Muscle of arm (tissue), 1 donor: ENCODE measurements at regions not wholly inside any gene's neighbourhood (a gene's known extent, or its start where the extent isn't known, plus 50 kb on each side); places are given as distances from the start of the nearest gene placed in this dataset.

Experiments used
- DNase-seq: peaks from one replicate; pipeline ENCODE4 v3.0.0-alpha.2; 2013

- no peak for DNase-seq
Observed at GRCh38 chr7:67762516-67762915, 765.9 kb downstream of the TYW1 start.

- no peak for DNase-seq
Observed at GRCh38 chr7:67764289-67764688, 767.7 kb downstream of the TYW1 start.

GRCh38 chr7:67765481-67766175 is 769.0 kb downstream of the TYW1 start:
- no peak for DNase-seq

GRCh38 chr7:67766906-67767410 is 770.3 kb downstream of the TYW1 start:
- no peak for DNase-seq

GRCh38 chr7:67771846-67772605 is 775.4 kb downstream of the TYW1 start:
- no peak for DNase-seq

- DNase-seq: no peak
Observed at GRCh38 chr7:67773081-67773480, 776.4 kb downstream of the TYW1 start.

- no peak for DNase-seq
Observed at GRCh38 chr7:67777119-67777518, 780.5 kb downstream of the TYW1 start.

GRCh38 chr7:67781841-67782240 is 785.2 kb downstream of the TYW1 start:
- no peak for DNase-seq

- no peak for DNase-seq
Observed at GRCh38 chr7:67786021-67786420, 789.4 kb downstream of the TYW1 start.

- peak; percentile 42 for DNase-seq
Observed at GRCh38 chr7:67788669-67789068, 792.0 kb downstream of the TYW1 start.

- DNase-seq: no peak
Observed at GRCh38 chr7:67791918-67792317, 795.3 kb downstream of the TYW1 start.

- no peak for DNase-seq
Observed at GRCh38 chr7:67794544-67794943, 797.9 kb downstream of the TYW1 start.

- no peak for DNase-seq
Observed at GRCh38 chr7:67803789-67804188, 807.2 kb downstream of the TYW1 start.

- no peak for DNase-seq
Observed at GRCh38 chr7:67805921-67806471, 809.4 kb downstream of the TYW1 start.

- peak; percentile 31 for DNase-seq
Observed at GRCh38 chr7:67807826-67808225, 811.2 kb downstream of the TYW1 start.

- DNase-seq: no peak
Observed at GRCh38 chr7:67809586-67809985, 813.0 kb downstream of the TYW1 start.

- DNase-seq: no peak
Observed at GRCh38 chr7:67813621-67814292, 817.1 kb downstream of the TYW1 start.

GRCh38 chr7:67817481-67817880 is 820.8 kb downstream of the TYW1 start:
- no peak for DNase-seq

- DNase-seq: no peak
Observed at GRCh38 chr7:67821116-67821515, 824.5 kb downstream of the TYW1 start.

- no peak for DNase-seq
Observed at GRCh38 chr7:67823345-67823744, 826.7 kb downstream of the TYW1 start.

GRCh38 chr7:67825356-67825755 is 828.7 kb downstream of the TYW1 start:
- DNase-seq: no peak

- DNase-seq: no peak
Observed at GRCh38 chr7:67841896-67842295, 845.3 kb downstream of the TYW1 start.
